BLaER1 treated with 17β-estradiol and CSF1 and Interleukin-3, amounts not matched to agents 10 nM and 100 nM (cell line): ENCODE measurements at regions not wholly inside any gene's neighbourhood (a gene's known extent, or its start where the extent isn't known, plus 50 kb on each side); places are given as distances from the start of the nearest gene placed in this dataset.

ENCODE experiments used
- H3K27ac ChIP-seq, 11 experiments: shearing (Covaris generic); formaldehyde crosslinking; 2 replicates each; pipeline ENCODE4 v1.8.1; 2022
- H3K27me3 ChIP-seq, 11 experiments: shearing (Covaris generic); formaldehyde crosslinking; 2 replicates each; pipeline ENCODE4 v1.8.1; 2022
- H3K36me3 ChIP-seq, 11 experiments: shearing (Covaris generic); formaldehyde crosslinking; 2 replicates each; pipeline ENCODE4 v1.8.1; 2022
- H3K4me1 ChIP-seq, 10 experiments: shearing (Covaris generic); formaldehyde crosslinking; 2 replicates each; pipeline ENCODE4 v1.8.1; 2022
- H3K4me2 ChIP-seq, 11 experiments: shearing (Covaris generic); formaldehyde crosslinking; 2 replicates each; pipeline ENCODE4 v1.8.1; 2022
- H3K4me3 ChIP-seq, 10 experiments: shearing (Covaris generic); formaldehyde crosslinking; 2 replicates each; pipeline ENCODE4 v1.8.1; 2022
- H3K9ac ChIP-seq, 11 experiments: shearing (Covaris generic); formaldehyde crosslinking; 2 replicates each; pipeline ENCODE4 v1.8.1; 2022
- H3K9me3 ChIP-seq, 11 experiments: shearing (Covaris generic); formaldehyde crosslinking; replicated peaks in 1 of 11; 2 replicates each; pipeline ENCODE4 v1.8.1; 2022
- H4K20me1 ChIP-seq, 11 experiments: shearing (Covaris generic); formaldehyde crosslinking; 2 replicates each; pipeline ENCODE4 v1.8.1; 2022
- Cebpa-rat ChIP-seq, 11 experiments: shearing (Covaris generic); IDR thresholded peaks; 2 replicates each; pipeline ENCODE4 v1.8.1; 2022

- H3K27ac ChIP-seq, result no peak overlapping the region
- no peaks in the 10 kb centered on the region for H3K4me1 ChIP-seq
- no peak overlapping the region for H3K4me3 ChIP-seq
- H3K4me2 ChIP-seq, result no peak overlapping the region
- TF ChIP-seq Cebpa-rat (IDR thresholded peaks at IDR 0.05), result no peak
- no peak overlapping the region for H3K9ac ChIP-seq
- H3K36me3 ChIP-seq, result no peaks in the 10 kb centered on the region
- H3K9me3 ChIP-seq, result no peaks in the 10 kb centered on the region
- no peaks in the 10 kb centered on the region for H3K27me3 ChIP-seq
- H4K20me1 ChIP-seq, result no peaks in the 10 kb centered on the region
These were observed 284.7 kb downstream of the DAD1 start for GRCh38 chr14:22304326-22304725.

GRCh38 chr14:22303589-22304195, 285.3 kb downstream of the DAD1 start:
- no peak overlapping the region for H3K27ac ChIP-seq
- no peak overlapping the region for H3K4me2 ChIP-seq
- no peak overlapping the region for H3K9ac ChIP-seq

DNA sequence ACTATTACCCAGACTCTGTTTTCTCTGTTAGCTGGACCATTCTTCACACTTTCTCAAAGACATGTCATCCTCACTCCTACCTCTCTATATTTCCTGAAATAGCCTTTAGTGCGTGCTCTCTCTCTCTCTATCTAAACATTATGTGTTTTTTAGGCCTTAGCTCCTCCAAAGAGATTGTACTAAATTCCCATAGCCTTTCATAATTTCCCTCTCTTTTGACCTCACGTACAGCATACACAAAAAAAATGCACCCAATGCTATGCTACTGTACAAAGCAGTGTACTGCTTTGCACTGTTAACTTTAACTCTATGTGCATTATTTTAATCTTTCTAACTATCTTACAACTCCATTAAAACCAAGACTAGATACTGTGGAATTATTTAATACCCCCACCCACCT, 288.4 kb downstream of the DAD1 start:
- H3K27ac ChIP-seq, result no peak overlapping the region
- no peak overlapping the region for H3K4me2 ChIP-seq
- H4K20me1 ChIP-seq, result no peaks in the 10 kb centered on the region
- H3K9ac ChIP-seq, result no peak overlapping the region
- H3K4me1 ChIP-seq, result no peaks in the 10 kb centered on the region
- no peak overlapping the region for H3K4me3 ChIP-seq
- H3K27me3 ChIP-seq, result no peaks in the 10 kb centered on the region
- H3K36me3 ChIP-seq, result no peaks in the 10 kb centered on the region
- no peak for TF ChIP-seq Cebpa-rat (IDR thresholded peaks at IDR 0.05)
- no peaks in the 10 kb centered on the region for H3K9me3 ChIP-seq

More at GRCh38 chr14:22303589-22304195, 285.3 kb downstream of the DAD1 start:
- no peaks in the 10 kb centered on the region for H3K4me1 ChIP-seq
- H3K27me3 ChIP-seq, result no peaks in the 10 kb centered on the region
- H4K20me1 ChIP-seq, result no peaks in the 10 kb centered on the region
- TF ChIP-seq Cebpa-rat (IDR thresholded peaks at IDR 0.05), result no peak
- no peaks in the 10 kb centered on the region for H3K9me3 ChIP-seq
- no peak overlapping the region for H3K4me3 ChIP-seq
- H3K36me3 ChIP-seq, result no peaks in the 10 kb centered on the region

DNA sequence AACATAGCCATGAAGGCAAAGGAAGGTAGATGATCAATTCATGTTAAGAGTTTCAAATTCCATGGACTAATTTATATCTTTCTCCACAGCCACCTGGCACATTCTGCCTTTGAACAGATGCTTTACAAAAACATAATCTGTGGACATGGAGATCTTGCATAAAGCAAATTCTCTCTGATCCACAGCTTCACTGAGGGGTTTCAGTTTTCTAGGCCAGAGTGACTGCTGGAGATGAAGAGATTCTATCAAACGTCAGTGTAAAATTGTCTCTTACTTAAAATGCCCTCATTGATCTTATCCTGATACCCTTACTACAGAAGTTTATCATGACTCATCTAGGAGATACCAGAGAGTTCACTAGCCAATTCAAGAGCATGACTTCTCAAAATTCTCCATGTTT, 291.6 kb downstream of the DAD1 start:
- H3K4me1 ChIP-seq, result no peaks in the 10 kb centered on the region
- no peak overlapping the region for H3K4me3 ChIP-seq
- H3K9me3 ChIP-seq, result no peaks in the 10 kb centered on the region
- no peak overlapping the region for H3K27ac ChIP-seq
- H3K36me3 ChIP-seq, result no peaks in the 10 kb centered on the region
- H3K9ac ChIP-seq, result no peak overlapping the region
- TF ChIP-seq Cebpa-rat (IDR thresholded peaks at IDR 0.05), result no peak
- H3K27me3 ChIP-seq, result no peaks in the 10 kb centered on the region
- no peaks in the 10 kb centered on the region for H4K20me1 ChIP-seq
- H3K4me2 ChIP-seq, result no peak overlapping the region

DNA sequence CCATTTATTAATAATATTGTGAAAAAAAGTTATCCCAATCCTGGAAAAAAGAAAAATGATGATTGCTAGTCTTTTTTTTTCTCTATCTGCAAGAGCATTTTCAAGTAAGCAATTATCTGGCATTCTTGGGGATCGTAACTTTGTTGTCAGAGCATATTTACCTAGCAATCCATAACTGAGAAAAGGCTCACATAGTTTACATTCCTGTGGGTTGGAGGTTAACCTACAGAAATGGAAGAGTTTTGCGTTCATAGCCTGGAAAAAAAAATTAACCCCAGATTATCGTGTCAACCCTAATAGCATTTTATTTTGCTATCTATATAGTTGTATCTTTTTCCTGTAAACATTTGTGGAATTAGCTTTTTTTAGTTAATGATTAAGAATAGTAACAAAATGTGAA, 292.3 kb downstream of the DAD1 start:
- Histone ChIP-seq H3K9me3 (no peaks in the 10 kb centered on the region), H3K4me2 (no peak overlapping the region), H3K9ac (no peak overlapping the region), H3K27ac (no peak overlapping the region), H3K36me3 (no peaks in the 10 kb centered on the region), H3K4me1 (no peaks in the 10 kb centered on the region), H3K4me3 (no peak overlapping the region), H3K27me3 (no peaks in the 10 kb centered on the region), H4K20me1 (no peaks in the 10 kb centered on the region)
- TF ChIP-seq Cebpa-rat (IDR thresholded peaks at IDR 0.05), result no peak

GRCh38 chr14:22296088-22296487, 292.9 kb downstream of the DAD1 start:
- no peaks in the 10 kb centered on the region for H3K4me1 ChIP-seq
- no peak overlapping the region for H3K27ac ChIP-seq
- H3K36me3 ChIP-seq, result no peaks in the 10 kb centered on the region
- H4K20me1 ChIP-seq, result no peaks in the 10 kb centered on the region
- no peak overlapping the region for H3K4me2 ChIP-seq
- TF ChIP-seq Cebpa-rat (IDR thresholded peaks at IDR 0.05), result no peak
- no peak overlapping the region for H3K9ac ChIP-seq
- H3K4me3 ChIP-seq, result no peak overlapping the region
- no peaks in the 10 kb centered on the region for H3K27me3 ChIP-seq
- H3K9me3 ChIP-seq, result no peaks in the 10 kb centered on the region

DNA sequence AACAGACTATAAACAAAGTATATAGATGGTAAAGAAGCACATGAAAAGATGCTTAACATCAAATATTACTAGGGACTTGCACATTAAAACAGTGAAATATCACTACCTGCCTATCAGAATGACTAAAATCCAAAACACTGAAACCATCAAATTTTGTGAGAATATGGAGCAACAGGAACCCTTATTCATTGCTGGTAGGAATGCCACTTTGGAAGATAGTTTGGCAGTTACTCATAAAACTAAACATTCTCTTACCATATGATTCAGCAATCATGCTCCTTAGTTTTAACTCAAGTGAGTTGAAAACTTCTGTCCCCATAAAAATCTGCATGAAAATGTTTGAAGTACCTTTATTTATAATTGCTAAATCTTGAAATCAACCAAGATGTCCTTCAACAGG, 297.6 kb downstream of the DAD1 start:
- no peaks in the 10 kb centered on the region for H4K20me1 ChIP-seq
- no peaks in the 10 kb centered on the region for H3K4me1 ChIP-seq
- H3K9ac ChIP-seq, result no peak overlapping the region
- no peaks in the 10 kb centered on the region for H3K9me3 ChIP-seq
- H3K4me2 ChIP-seq, result no peak overlapping the region
- H3K27me3 ChIP-seq, result no peaks in the 10 kb centered on the region
- no peaks in the 10 kb centered on the region for H3K36me3 ChIP-seq
- TF ChIP-seq Cebpa-rat (IDR thresholded peaks at IDR 0.05), result no peak
- H3K4me3 ChIP-seq, result no peak overlapping the region
- H3K27ac ChIP-seq, result no peak overlapping the region

DNA sequence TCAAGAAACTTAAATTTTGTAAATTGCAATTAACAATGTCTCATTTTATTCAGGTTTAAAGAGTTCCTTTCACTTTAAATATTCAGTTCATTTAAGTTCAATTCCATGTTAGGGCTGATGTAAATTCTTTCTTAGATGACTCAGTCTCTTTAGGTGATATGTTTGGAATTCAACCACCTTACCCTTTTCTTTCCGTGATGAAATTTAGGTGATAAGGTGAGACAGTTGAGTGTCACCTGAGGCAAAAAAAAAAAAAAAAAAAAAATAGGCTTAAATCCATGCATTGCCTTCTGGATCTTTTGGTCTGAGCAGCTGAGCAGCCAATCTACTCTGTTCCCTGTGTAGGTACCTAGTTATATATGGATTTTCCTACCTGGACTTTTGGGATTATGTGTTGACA, 299.5 kb downstream of the DAD1 start:
- H3K4me2 ChIP-seq, result no peak overlapping the region
- H3K27ac ChIP-seq, result no peak overlapping the region

DNA sequence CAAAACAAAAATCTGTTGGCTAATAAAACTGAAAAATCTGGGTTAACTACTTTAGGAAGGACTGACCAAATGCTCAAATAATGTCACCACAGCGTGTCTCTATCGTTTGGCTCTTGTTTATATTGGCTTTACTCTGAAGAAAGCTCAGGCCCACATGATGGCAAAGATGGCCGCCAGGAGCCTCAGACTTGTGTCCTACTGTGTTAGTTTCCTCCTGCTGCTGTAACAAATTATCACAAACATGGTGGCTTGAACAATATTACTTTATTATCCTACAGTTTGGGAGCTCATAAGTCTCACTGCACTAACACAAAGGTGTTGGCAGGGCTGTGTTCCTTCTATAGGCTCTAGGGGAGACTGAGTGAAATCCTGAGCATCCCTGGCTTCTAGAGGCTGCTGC, 303.0 kb downstream of the DAD1 start:
- no peaks in the 10 kb centered on the region for H4K20me1 ChIP-seq
- H3K36me3 ChIP-seq, result no peaks in the 10 kb centered on the region
- H3K4me1 ChIP-seq, result peaks cover 0 to 21% (median 3%) of the 10 kb centered on the region in 10 experiments; a peak in 6 of 20 replicates
- H3K9me3 ChIP-seq, result no peaks in the 10 kb centered on the region
- H3K27me3 ChIP-seq, result no peaks in the 10 kb centered on the region
- H3K4me3 ChIP-seq, result no peak overlapping the region
- H3K9ac ChIP-seq, result no peak overlapping the region
- no peak overlapping the region for H3K27ac ChIP-seq
- no peak for TF ChIP-seq Cebpa-rat (IDR thresholded peaks at IDR 0.05)
- no peak overlapping the region for H3K4me2 ChIP-seq

More for the DNA sequence above, 299.5 kb downstream of the DAD1 start:
- Histone ChIP-seq H4K20me1 (no peaks in the 10 kb centered on the region), H3K4me1 (no peaks in the 10 kb centered on the region), H3K9ac (no peak overlapping the region), H3K9me3 (no peaks in the 10 kb centered on the region), H3K36me3 (no peaks in the 10 kb centered on the region), H3K4me3 (no peak overlapping the region), H3K27me3 (no peaks in the 10 kb centered on the region)
- no peak for TF ChIP-seq Cebpa-rat (IDR thresholded peaks at IDR 0.05)

DNA sequence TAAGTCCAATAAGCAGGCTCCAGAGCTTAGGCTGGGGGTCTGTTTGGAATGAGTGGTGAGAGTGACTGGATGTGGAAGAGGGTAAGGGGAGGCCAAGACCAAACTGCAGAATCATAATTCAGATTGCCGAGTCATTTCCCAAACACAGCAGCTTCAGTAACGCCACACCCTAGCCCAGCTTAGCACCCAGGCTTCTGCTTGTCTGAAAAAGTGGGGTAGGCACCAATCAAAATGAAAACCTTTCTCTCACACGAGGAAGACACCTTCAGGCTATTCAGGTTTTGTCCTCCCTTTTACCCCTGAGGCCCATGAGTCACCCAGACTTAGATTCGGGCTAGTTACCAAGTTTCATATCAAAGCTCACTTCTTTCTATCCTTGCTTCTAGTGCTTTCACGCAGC, 306.1 kb downstream of the DAD1 start:
- H3K9me3 ChIP-seq, result no peaks in the 10 kb centered on the region
- no peak overlapping the region for H3K4me3 ChIP-seq
- H3K9ac ChIP-seq, result no peak overlapping the region
- H4K20me1 ChIP-seq, result no peaks in the 10 kb centered on the region
- H3K4me2 ChIP-seq, result peak overlapping the region in 3 of 11 experiments; percentile 32 to 41 (median 33); a peak in 4 of 22 replicates
- no peaks in the 10 kb centered on the region for H3K36me3 ChIP-seq
- H3K4me1 ChIP-seq, result peaks cover 0 to 21% (median 3%) of the 10 kb centered on the region in 10 experiments; a peak in 6 of 20 replicates
- no peak overlapping the region for H3K27ac ChIP-seq
- H3K27me3 ChIP-seq, result no peaks in the 10 kb centered on the region
- no peak for TF ChIP-seq Cebpa-rat (IDR thresholded peaks at IDR 0.05)
